Muscle of leg (tissue), 3 donors: ENCODE measurements at regions not wholly inside any gene's neighbourhood (a gene's known extent, or its start where the extent isn't known, plus 50 kb on each side); places are given as distances from the start of the nearest gene placed in this dataset.

ENCODE experiments used
- DNase-seq: peaks from one replicate; pipeline ENCODE4 v3.0.0; 2013
- H3K27ac ChIP-seq: one replicate; pipeline ENCODE4 v1.5.1; 2013; ENCODE audit warnings: mild to moderate bottlenecking, low read length, control low read depth
- H3K27me3 ChIP-seq: one replicate; pipeline ENCODE4 v1.6.1; 2013; ENCODE audit warnings: low read length; ENCODE audit not compliant: control insufficient read depth, insufficient read depth
- H3K36me3 ChIP-seq: one replicate; pipeline ENCODE4 v1.6.1; 2013; ENCODE audit warnings: low read length; ENCODE audit not compliant: control insufficient read depth, insufficient read depth
- H3K4me1 ChIP-seq: one replicate; pipeline ENCODE4 v1.6.1; 2013; ENCODE audit warnings: low read length; ENCODE audit not compliant: control insufficient read depth, insufficient read depth
- H3K4me3 ChIP-seq: one replicate; pipeline ENCODE4 v1.5.1; 2013; ENCODE audit warnings: low read length, control low read depth
- H3K9me3 ChIP-seq: replicated peaks from 2 replicates; pipeline ENCODE4 v1.6.1; 2013; ENCODE audit warnings: low read depth, low read length; ENCODE audit not compliant: control insufficient read depth
- WGBS: methylation state at CpG from one replicate; pipeline ENCODE4 v1.1.5; 2013; ENCODE audit warnings: missing lambda C conversion rate; ENCODE audit not compliant: insufficient coverage; 5-methylcytosine and 5-hydroxymethylcytosine counted together

DNA sequence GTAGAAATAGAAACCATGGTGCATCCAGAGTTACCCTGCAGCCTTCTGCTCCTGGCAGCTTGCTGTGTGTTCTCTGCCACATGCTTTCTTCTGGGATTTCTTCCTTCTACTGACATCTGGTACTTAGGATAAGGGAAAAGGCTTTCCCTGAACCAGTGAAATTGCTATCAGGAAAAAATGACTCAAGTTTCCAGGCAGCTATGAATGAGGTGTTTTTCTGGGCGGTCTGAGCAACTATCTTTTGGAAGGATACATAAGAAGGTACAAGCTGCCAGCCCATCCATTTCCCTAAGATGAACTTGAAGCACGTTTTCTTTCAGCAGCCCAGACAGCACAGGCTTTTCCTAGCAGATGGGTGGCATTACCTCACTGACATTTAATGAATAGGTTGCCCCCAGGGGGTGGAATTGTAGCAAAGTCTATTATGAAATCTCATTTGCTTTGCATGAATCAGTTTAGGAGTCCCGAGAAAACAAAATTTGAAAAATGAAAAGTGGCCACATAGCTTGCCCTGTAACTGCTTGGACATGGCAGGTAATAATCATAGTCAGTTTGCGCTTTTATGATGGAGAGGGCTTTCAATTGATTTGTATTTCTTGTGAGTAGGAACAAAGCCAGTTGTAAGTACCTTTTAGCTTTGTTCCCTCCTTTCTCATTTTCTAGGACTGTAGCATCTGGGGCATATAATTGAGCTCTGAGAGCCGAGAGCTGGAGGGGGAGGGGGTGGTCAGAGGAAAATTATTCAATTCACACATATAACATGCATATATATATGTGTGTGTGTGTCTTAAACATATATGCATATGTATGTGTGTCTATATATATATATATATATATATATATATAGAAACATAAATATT is 108.5 kb downstream of the C9orf152 start:
- peak overlapping the region; percentile 77 for H3K27ac ChIP-seq
- peaks cover 3% of the 10 kb centered on the region for H3K36me3 ChIP-seq
- DNase-seq, result peak; percentile 92
- H3K27me3 ChIP-seq, result no peaks in the 10 kb centered on the region
- H3K4me3 ChIP-seq, result no peak overlapping the region
- WGBS, result 20% methylated on average over 1 of the region's 5 CpGs
- H3K4me1 ChIP-seq, result peaks cover 61% of the 10 kb centered on the region
- no peaks in the 10 kb centered on the region for H3K9me3 ChIP-seq

DNA sequence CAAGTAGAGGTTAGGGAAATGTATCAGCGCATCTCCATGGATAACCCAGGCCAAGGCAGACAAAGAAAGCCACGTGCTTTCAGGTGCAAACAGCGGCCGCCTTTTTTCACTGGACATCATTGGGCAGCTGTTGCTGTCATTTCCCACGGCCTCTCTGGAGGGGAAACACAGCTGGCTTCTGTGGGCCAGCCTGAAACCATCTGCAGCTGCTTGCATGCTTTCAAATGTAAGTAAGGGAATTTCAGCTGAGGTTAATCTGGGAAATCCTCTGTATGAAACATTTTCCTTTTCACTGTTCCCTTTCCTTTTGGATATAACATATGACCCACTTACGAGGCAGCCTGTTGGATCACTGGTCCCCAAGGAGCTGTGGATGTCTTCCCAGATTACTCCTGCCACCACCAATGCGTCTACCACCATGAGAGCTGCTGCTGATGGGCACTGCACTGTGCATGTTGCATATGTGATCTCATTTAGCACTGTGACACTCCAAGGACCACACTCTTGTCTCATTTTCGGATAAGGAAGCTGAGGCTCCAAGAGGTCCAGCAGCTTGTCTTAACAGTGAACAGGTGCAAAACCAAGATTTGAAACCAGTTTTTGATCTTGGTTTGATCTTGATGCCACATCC is 106.3 kb downstream of the C9orf152 start:
- no peaks in the 10 kb centered on the region for H3K36me3 ChIP-seq
- peaks cover 58% of the 10 kb centered on the region for H3K4me1 ChIP-seq
- 22% methylated on average over 7 of the region's 8 CpGs for WGBS
- no peaks in the 10 kb centered on the region for H3K27me3 ChIP-seq
- no peaks in the 10 kb centered on the region for H3K9me3 ChIP-seq
- peak; percentile 96 for DNase-seq
- H3K27ac ChIP-seq, result peak overlapping the region; percentile 71
- H3K4me3 ChIP-seq, result no peak overlapping the region

DNA sequence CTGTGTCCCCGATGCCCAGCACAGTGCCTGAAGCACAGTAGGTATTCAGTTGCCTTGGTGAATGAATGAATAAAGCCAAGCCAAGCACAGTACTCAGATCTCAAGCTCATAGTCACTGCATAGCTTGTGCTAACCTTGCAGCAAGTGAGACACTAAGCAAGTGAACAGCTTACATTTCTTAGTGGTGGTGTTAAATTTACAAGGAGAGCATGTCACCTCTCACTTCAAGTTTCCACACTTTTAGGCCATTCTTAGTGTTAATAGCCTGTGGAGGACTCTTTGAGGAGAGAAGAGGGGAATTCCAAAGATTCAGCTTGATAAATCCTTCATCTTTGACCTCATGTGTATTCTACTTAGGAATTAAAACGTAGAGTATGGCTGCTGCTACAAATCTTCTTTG is 104.7 kb downstream of the C9orf152 start:
- Histone ChIP-seq H3K27me3 (no peaks in the 10 kb centered on the region), H3K36me3 (no peaks in the 10 kb centered on the region), H3K4me3 (no peak overlapping the region), H3K4me1 (peaks cover 58% of the 10 kb centered on the region), H3K27ac (peak overlapping the region; percentile 71), H3K9me3 (no peaks in the 10 kb centered on the region)
- no CpG with 5 or more reads among the region's 2 CpGs for WGBS
- DNase-seq, result no peak

DNA sequence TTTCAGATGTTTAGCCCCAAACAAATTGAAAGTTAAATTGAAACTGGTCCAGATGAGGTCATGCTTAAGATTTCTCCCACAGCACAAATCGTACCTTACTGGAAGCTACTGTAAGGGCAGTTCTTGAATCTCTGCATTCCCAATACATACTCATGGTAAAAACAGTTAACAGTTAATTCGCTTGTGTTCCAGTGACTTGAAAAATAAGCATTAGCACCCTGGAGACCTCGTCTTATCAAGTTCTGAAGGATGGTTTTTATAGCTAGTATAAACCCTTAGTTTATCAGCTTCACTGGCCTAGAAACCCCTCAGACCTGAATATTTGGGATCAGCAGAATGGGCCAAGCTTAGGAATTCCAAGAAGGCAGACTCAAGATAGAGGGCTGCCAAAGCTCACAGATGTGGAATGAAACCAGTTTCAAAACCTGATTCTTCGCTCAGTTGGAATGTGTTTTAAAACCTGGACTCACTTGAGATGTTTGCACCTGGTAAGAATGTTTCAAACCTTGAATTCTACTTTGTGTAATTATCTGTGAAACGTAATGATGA is 103.6 kb downstream of the C9orf152 start:
- peak overlapping the region; percentile 79 for H3K27ac ChIP-seq
- no peaks in the 10 kb centered on the region for H3K36me3 ChIP-seq
- peaks cover 53% of the 10 kb centered on the region for H3K4me1 ChIP-seq
- peak; percentile 77 for DNase-seq
- no peak overlapping the region for H3K4me3 ChIP-seq
- no peaks in the 10 kb centered on the region for H3K9me3 ChIP-seq
- WGBS, result 20% methylated on average over 1 of the region's 5 CpGs
- H3K27me3 ChIP-seq, result no peaks in the 10 kb centered on the region

DNA sequence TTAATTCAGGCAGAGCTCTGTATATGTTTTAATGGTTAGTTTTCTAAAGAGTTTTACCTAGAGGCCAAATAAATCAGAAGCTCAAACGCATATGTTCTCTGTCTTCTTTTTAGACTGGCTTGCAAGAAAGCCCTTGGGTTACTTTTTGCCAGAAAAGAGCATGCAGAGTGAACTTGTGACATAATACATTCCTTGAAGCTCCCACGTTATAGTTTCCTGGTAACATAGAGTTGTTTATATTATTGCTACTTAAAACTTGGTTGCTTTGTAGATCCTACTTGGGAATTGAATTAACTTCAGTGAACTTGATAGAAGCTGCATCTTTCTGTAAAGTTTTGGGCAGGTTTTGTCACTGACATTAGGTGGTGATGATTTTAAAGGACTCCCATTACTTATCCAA is 102.9 kb downstream of the C9orf152 start:
- WGBS, result no CpG with 5 or more reads among the region's 2 CpGs
- Histone ChIP-seq H3K27ac (peak overlapping the region; percentile 79), H3K27me3 (no peaks in the 10 kb centered on the region), H3K36me3 (no peaks in the 10 kb centered on the region), H3K4me3 (no peak overlapping the region), H3K9me3 (no peaks in the 10 kb centered on the region), H3K4me1 (peaks cover 50% of the 10 kb centered on the region)
- DNase-seq, result peak; percentile 94

- WGBS, result no CpG with 5 or more reads among the region's 2 CpGs
Observed at GRCh38 chr9:110106661-110107060, 101.3 kb downstream of the C9orf152 start.

GRCh38 chr9:110109333-110110092 is 98.4 kb downstream of the C9orf152 start:
- Histone ChIP-seq H3K27ac (peak overlapping the region; percentile 73), H3K4me1 (peaks cover 23% of the 10 kb centered on the region), H3K4me3 (no peak overlapping the region), H3K36me3 (peaks cover 3% of the 10 kb centered on the region), H3K9me3 (no peaks in the 10 kb centered on the region), H3K27me3 (no peaks in the 10 kb centered on the region)
- peak; percentile 90 for DNase-seq
- WGBS, result 65% methylated on average over 6 of the region's 7 CpGs

More at GRCh38 chr9:110106661-110107060, 101.3 kb downstream of the C9orf152 start:
- H3K4me3 ChIP-seq, result no peak overlapping the region
- H3K27ac ChIP-seq, result no peak overlapping the region
- no peaks in the 10 kb centered on the region for H3K27me3 ChIP-seq
- no peak for DNase-seq
- H3K9me3 ChIP-seq, result no peaks in the 10 kb centered on the region
- H3K4me1 ChIP-seq, result peaks cover 37% of the 10 kb centered on the region
- no peaks in the 10 kb centered on the region for H3K36me3 ChIP-seq

- H3K4me3 ChIP-seq, result no peak overlapping the region
Observed at GRCh38 chr9:110110154-110110553, 97.8 kb downstream of the C9orf152 start.

DNA sequence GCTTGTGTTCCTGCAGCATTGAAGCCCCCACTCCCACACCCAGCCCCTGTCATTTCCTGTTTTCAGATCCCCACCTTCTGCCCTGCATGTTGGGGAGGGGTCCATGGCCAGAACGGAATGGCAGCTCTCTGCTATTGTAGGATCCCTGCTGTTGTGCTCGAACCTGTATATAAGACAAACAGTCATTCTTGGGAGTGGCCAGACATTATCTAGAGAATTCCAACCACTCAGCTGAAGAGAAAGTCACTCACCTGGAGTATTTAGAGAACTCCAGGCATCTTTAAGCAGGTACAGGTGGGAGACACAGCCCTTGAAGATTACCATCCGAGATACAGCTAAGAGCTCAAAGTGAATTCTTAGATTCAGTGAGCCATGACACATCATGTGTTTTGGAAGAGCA is 96.1 kb downstream of the C9orf152 start:
- 90% methylated on average over 2 of the region's 3 CpGs for WGBS
- H3K36me3 ChIP-seq, result peaks cover 3% of the 10 kb centered on the region
- no peak for DNase-seq
- no peak overlapping the region for H3K4me3 ChIP-seq
- H3K4me1 ChIP-seq, result peaks cover 35% of the 10 kb centered on the region
- H3K27ac ChIP-seq, result no peak overlapping the region
- no peaks in the 10 kb centered on the region for H3K9me3 ChIP-seq
- no peaks in the 10 kb centered on the region for H3K27me3 ChIP-seq

More at GRCh38 chr9:110110154-110110553, 97.8 kb downstream of the C9orf152 start:
- Histone ChIP-seq H3K4me1 (peaks cover 25% of the 10 kb centered on the region), H3K27me3 (no peaks in the 10 kb centered on the region), H3K36me3 (peaks cover 3% of the 10 kb centered on the region), H3K27ac (no peak overlapping the region), H3K9me3 (no peaks in the 10 kb centered on the region)
- no peak for DNase-seq
- WGBS, result no CpG with 5 or more reads among the region's 2 CpGs

- Histone ChIP-seq H3K27ac (no peak overlapping the region), H3K4me1 (peaks cover 41% of the 10 kb centered on the region)
Observed at GRCh38 chr9:110112792-110113191, 95.2 kb downstream of the C9orf152 start.

More at GRCh38 chr9:110112792-110113191, 95.2 kb downstream of the C9orf152 start:
- WGBS, result 96% methylated on average over 2 of the region's 4 CpGs
- no peaks in the 10 kb centered on the region for H3K9me3 ChIP-seq
- H3K27me3 ChIP-seq, result no peaks in the 10 kb centered on the region
- H3K4me3 ChIP-seq, result no peak overlapping the region
- peaks cover 3% of the 10 kb centered on the region for H3K36me3 ChIP-seq
- no peak for DNase-seq
